H1 (cell line): ENCODE measurements at regions not wholly inside any gene's neighbourhood (a gene's known extent, or its start where the extent isn't known, plus 50 kb on each side); places are given as distances from the start of the nearest gene placed in this dataset.

Experiments
- CTCF ChIA-PET: fragments of 300-600 bp; sonication (Branson Sonifier 250); formaldehyde crosslinking; loops from one replicate; lab custom pipeline; 2021; ENCODE audit not compliant: partially characterized antibody; lab: Charles Lee
- POLR2A ChIA-PET: fragments of 300-600 bp; sonication (Branson Sonifier 250); formaldehyde crosslinking; loops from one replicate; lab custom pipeline; 2021; ENCODE audit warnings: inconsistent platforms; ENCODE audit not compliant: partially characterized antibody; lab: Charles Lee
- DNase-seq, 2 experiments: peaks; one replicate each; pipeline versions ENCODE4 v3.0.0 to v3.0.0-alpha.2; 2010 to 2022; ENCODE audit warnings: low spot score in 2 of 2, low read depth in 1 of 2, mixed read lengths in 1 of 2
- FAIRE-seq: peaks from 2 replicates; lab custom pipeline; 2011; peaks lifted over from hg19 to GRCh38; lab: Jason Lieb, UNC
- H2AFZ ChIP-seq: 2 replicates; pipeline ENCODE4 v1.8.1; 2012; ENCODE audit warnings: low read length, inconsistent platforms
- H2AK5ac ChIP-seq: 2 replicates; pipeline ENCODE4 v1.6.1; 2013; ENCODE audit warnings: low read depth, low read length
- H2BK120ac ChIP-seq: replicated peaks from 2 replicates; pipeline ENCODE3; 2013; ENCODE audit warnings: low read depth, low read length, inconsistent platforms
- H2BK12ac ChIP-seq: 2 replicates; pipeline ENCODE4 v1.6.1; 2013; ENCODE audit warnings: low read depth, low read length
- H2BK15ac ChIP-seq: 2 replicates; pipeline ENCODE4 v1.6.1; 2013; ENCODE audit warnings: low read length
- H2BK20ac ChIP-seq: 2 replicates; pipeline ENCODE4 v1.6.1; 2013; ENCODE audit warnings: low read length
- H2BK5ac ChIP-seq: 2 replicates; pipeline ENCODE4 v1.6.1; 2013; ENCODE audit warnings: low read depth, low read length
- H3K14ac ChIP-seq: 2 replicates; pipeline ENCODE4 v1.6.1; 2013; ENCODE audit warnings: inconsistent platforms; ENCODE audit not compliant: insufficient read length
- H3K18ac ChIP-seq: 2 replicates; pipeline ENCODE4 v1.6.1; 2013; ENCODE audit warnings: low read length; ENCODE audit errors: extremely low read depth
- H3K23ac ChIP-seq: 2 replicates; pipeline ENCODE4 v1.6.1; 2013; ENCODE audit warnings: inconsistent platforms; ENCODE audit not compliant: insufficient read length
- H3K23me2 ChIP-seq: 2 replicates; pipeline ENCODE4 v1.6.1; 2013; ENCODE audit warnings: low read depth, low read length
- H3K27ac ChIP-seq: 2 replicates; pipeline ENCODE4 v1.6.1; 2011; ENCODE audit warnings: low read depth, low read length, inconsistent platforms
- H3K27me3 ChIP-seq, 4 experiments: replicated peaks in 1 of 4; 1 replicate in 1 of 4; 2 replicates in 3 of 4; pipeline versions ENCODE4 v1.6.1 to v1.8.1; 2011 to 2013; ENCODE audit warnings: low read length in 3 of 4, mild to moderate bottlenecking in 3 of 4, inconsistent platforms in 2 of 4, mixed read lengths in 2 of 4, moderate library complexity in 1 of 4; ENCODE audit not compliant: control insufficient read depth in 3 of 4, insufficient read depth in 3 of 4; ENCODE audit errors: extremely low read depth in 1 of 4
- H3K36me3 ChIP-seq, 4 experiments: 2 replicates each; pipeline versions ENCODE4 v1.6.1 to v1.8.1; 2011 to 2013; ENCODE audit warnings: mild to moderate bottlenecking in 4 of 4, low read length in 3 of 4, moderate library complexity in 2 of 4, control low read depth in 1 of 4, inconsistent platforms in 1 of 4; ENCODE audit not compliant: insufficient read depth in 4 of 4, control insufficient read depth in 2 of 4
- H3K4ac ChIP-seq: replicated peaks from 2 replicates; pipeline ENCODE3; 2013; ENCODE audit warnings: low read length, low read depth, mixed read lengths, inconsistent platforms; ENCODE audit not compliant: insufficient read length
- H3K4me1 ChIP-seq, 4 experiments: replicated peaks in 1 of 4; 1 replicate in 1 of 4; 2 replicates in 3 of 4; pipeline versions ENCODE4 v1.6.1 to v1.8.1; 2011 to 2013; ENCODE audit warnings: low read length in 3 of 4, inconsistent platforms in 2 of 4, mixed read lengths in 1 of 4; ENCODE audit not compliant: insufficient read depth in 4 of 4, control insufficient read depth in 3 of 4
- H3K4me2 ChIP-seq, 2 experiments: 2 replicates each; pipeline versions ENCODE4 v1.6.1 to v1.8.1; 2011 to 2013; ENCODE audit warnings: low read depth in 2 of 2, low read length in 2 of 2, control low read depth in 1 of 2, inconsistent platforms in 1 of 2, mild to moderate bottlenecking in 1 of 2; ENCODE audit not compliant: insufficient read depth in 1 of 2
- H3K4me3 ChIP-seq, 4 experiments: fragments of 200-600, 300-600 bp in 1 of 4; sonication (generic), shearing (Covaris generic), sonication (Bioruptor Twin) in 1 of 4; 2 replicates each; pipeline versions ENCODE4 v1.5.1 to v1.8.1; 2011 to 2016; ENCODE audit warnings: low read length in 4 of 4, low read depth in 3 of 4, control low read depth in 2 of 4, inconsistent platforms in 2 of 4, mild to moderate bottlenecking in 2 of 4, mixed read lengths in 1 of 4, moderate library complexity in 1 of 4; ENCODE audit not compliant: insufficient read depth in 2 of 4; ENCODE audit errors: extremely low read depth in 1 of 4
- H3K56ac ChIP-seq: replicated peaks from 2 replicates; pipeline ENCODE3; 2013; ENCODE audit warnings: low read depth, mild to moderate bottlenecking, mixed read lengths, low read length, inconsistent platforms; ENCODE audit not compliant: insufficient read length
- H3K79me1 ChIP-seq: 2 replicates; pipeline ENCODE4 v1.6.1; 2013; ENCODE audit warnings: low read depth, low read length, control low read depth
- H3K79me2 ChIP-seq, 2 experiments: 2 replicates each; pipeline versions ENCODE4 v1.6.1 to v1.8.1; 2012 to 2013; ENCODE audit warnings: low read length in 2 of 2, mild to moderate bottlenecking in 2 of 2, inconsistent platforms in 1 of 2; ENCODE audit not compliant: insufficient read depth in 2 of 2, control insufficient read depth in 1 of 2
- H3K9ac ChIP-seq, 4 experiments: replicated peaks in 1 of 4; 1 replicate in 1 of 4; 2 replicates in 3 of 4; pipeline versions ENCODE4 v1.6.1 to v1.8.1; 2011 to 2013; ENCODE audit warnings: low read depth in 3 of 4, low read length in 3 of 4, control low read depth in 2 of 4, mild to moderate bottlenecking in 2 of 4, moderate library complexity in 2 of 4, inconsistent platforms in 1 of 4; ENCODE audit errors: extremely low read depth in 1 of 4
- H3K9me3 ChIP-seq, 2 experiments: 2 replicates each; pipeline versions ENCODE4 v1.6.1 to v1.8.1; 2012 to 2013; ENCODE audit warnings: mild to moderate bottlenecking in 2 of 2, moderate library complexity in 2 of 2, control low read depth in 1 of 2, inconsistent platforms in 1 of 2, low read depth in 1 of 2, low read length in 1 of 2, mixed read lengths in 1 of 2; ENCODE audit not compliant: insufficient read depth in 2 of 2
- H4K20me1 ChIP-seq, 2 experiments: replicated peaks in 1 of 2; 2 replicates each; pipeline versions ENCODE3 to v1.8.1; 2011 to 2013; ENCODE audit warnings: inconsistent platforms in 2 of 2, low read length in 2 of 2, mild to moderate bottlenecking in 1 of 2; ENCODE audit not compliant: insufficient read depth in 2 of 2, control insufficient read depth in 1 of 2
- H4K5ac ChIP-seq: 2 replicates; pipeline ENCODE4 v1.6.1; 2013; ENCODE audit warnings: low read length, low read depth, mixed read lengths, inconsistent platforms; ENCODE audit not compliant: insufficient read length
- H4K8ac ChIP-seq: 2 replicates; pipeline ENCODE4 v1.8.0; 2013; ENCODE audit warnings: mild to moderate bottlenecking, moderate library complexity, low read length, inconsistent platforms; ENCODE audit not compliant: insufficient read depth; ENCODE audit errors: extremely low read depth
- H4K91ac ChIP-seq: replicated peaks from 2 replicates; pipeline ENCODE3; 2013; ENCODE audit warnings: low read length, mixed read lengths, inconsistent platforms; ENCODE audit not compliant: insufficient read length
- BACH1 ChIP-seq: IDR thresholded peaks from 2 replicates; pipeline ENCODE4 v1.6.1; 2012; ENCODE audit warnings: low read length, improper control_type of control experiment
- CTCF ChIP-seq, 3 experiments: IDR thresholded peaks; 1 replicate in 2 of 3; 2 replicates in 1 of 3; pipeline versions ENCODE4 v1.5.1 to v1.6.1; 2011; ENCODE audit warnings: low read length in 3 of 3, mild to moderate bottlenecking in 3 of 3, inconsistent platforms in 2 of 3, low read depth in 1 of 3, moderate library complexity in 1 of 3; ENCODE audit not compliant: insufficient read depth in 1 of 3; ENCODE audit errors: control extremely low read depth in 1 of 3
- RAD21 ChIP-seq, 2 experiments: IDR thresholded peaks in 1 of 2; conservative IDR thresholded peaks in 1 of 2; 2 replicates each; pipeline ENCODE4 v1.6.1; 2011; ENCODE audit warnings: low read depth in 2 of 2, low read length in 2 of 2, improper control_type of control experiment in 1 of 2, inconsistent platforms in 1 of 2, mild to moderate bottlenecking in 1 of 2, moderate library complexity in 1 of 2
- WGBS, 2 experiments: shearing (Covaris generic) in 1 of 2; methylation state at CpG; one replicate each; pipeline versions ENCODE4 v1.1.6 to v1.1.7; 2013 to 2015; ENCODE audit warnings: low lambda C conversion rate in 2 of 2, mixed read lengths in 2 of 2, inconsistent platforms in 1 of 2, low coverage in 1 of 2, missing lambda C conversion rate in 1 of 2; ENCODE audit not compliant: insufficient replicate concordance in 2 of 2, insufficient coverage in 1 of 2, insufficient read length in 1 of 2; ENCODE audit errors: extremely low coverage in 1 of 2, missing lambda C conversion rate in 1 of 2; 5-methylcytosine and 5-hydroxymethylcytosine counted together

GRCh38 chr2:126527836-126528490 lies 128.0 kb upstream of the GYPC start:
- DNase-seq (peak; percentile 39 to 79), FAIRE-seq (peak; percentile 45)
- Histone ChIP-seq H2BK20ac (no peak overlapping the region), H3K4me3 (no peak overlapping the region), H2AK5ac (no peak overlapping the region), H2BK120ac (no peak overlapping the region), H3K56ac (no peak overlapping the region), H3K23me2 (no peaks in the 10 kb centered on the region), H3K27me3 (no peaks in the 10 kb centered on the region), H3K36me3 (no peaks in the 10 kb centered on the region), H3K4me1 (no peaks in the 10 kb centered on the region), H2AFZ (peak overlapping the region; percentile 28; the same call in 1 of the 2 replicates), H3K79me1 (no peaks in the 10 kb centered on the region), H2BK12ac (no peak overlapping the region), H3K9me3 (no peaks in the 10 kb centered on the region), H3K9ac (no peak overlapping the region; a peak in 1 of 7 replicates), H3K4ac (no peak overlapping the region), H3K14ac (no peak overlapping the region), H2BK15ac (no peak overlapping the region), H2BK5ac (no peak overlapping the region), H3K4me2 (no peak overlapping the region), H4K8ac (no peak overlapping the region), H4K20me1 (no peaks in the 10 kb centered on the region), H3K23ac (no peak overlapping the region), H3K27ac (no peak overlapping the region), H4K5ac (no peak overlapping the region), H3K18ac (no peak overlapping the region), H3K79me2 (no peaks in the 10 kb centered on the region), H4K91ac (no peak overlapping the region)
- ChIA-PET POLR2A (interaction anchor here (0.8 to 1.2 kb wide), 2 partner anchors 9 to 493 kb away, joined by 3 to 4 read pairs; no protein-coding TSS in a partner anchor), CTCF (interaction anchor here (0.8 to 4.0 kb wide), 46 partner anchors 10 to 784 kb away, joined by 3 to 53 read pairs (median 4); no protein-coding TSS in a partner anchor)
- TF ChIP-seq BACH1 (no peak), RAD21 (IDR thresholded peaks at IDR 0.05 in 1 of 2, conservative IDR thresholded peaks at IDR 0.05 in 1 of 2; ENCODE audit: low read depth in 2 of 2, low read length in 2 of 2) (peak; percentile 87 to 88), CTCF (IDR thresholded peaks at IDR 0.05; ENCODE audit: control extremely low read depth in 1 of 3, insufficient read depth in 1 of 3, low read depth in 1 of 3, low read length in 3 of 3) (peak; percentile 74 to 88 (median 85))
- WGBS, 2 experiments = 77% methylated on average over 8 of the region's 8 CpGs; no CpG with 5 or more reads in 1 of the 2 experiments
